Activated B cell treated with CpG ODN at 0.5 μM for 24 hours (primary cell): ENCODE measurements at regions not wholly inside any gene's neighbourhood (a gene's known extent, or its start where the extent isn't known, plus 50 kb on each side); places are given as distances from the start of the nearest gene placed in this dataset.

Experiments used
- ATAC-seq: fragments of 200-7000 bp; cut with Tn5 transposase; one replicate; pipeline ENCODE4 v1.10.0; 2021; ENCODE audit warnings: low read depth, mild to moderate bottlenecking, moderate library complexity
- CTCF ChIA-PET: fragments of 350-600 bp; sonication (Branson Sonifier 250); formaldehyde crosslinking; loops from one replicate; lab custom pipeline; 2021; ENCODE audit warnings: antibody characterized with exemption; lab: Charles Lee
- POLR2A ChIA-PET: fragments of 350-600 bp; sonication (Branson Sonifier 250); formaldehyde crosslinking; loops from one replicate; lab custom pipeline; 2021; ENCODE audit warnings: antibody characterized with exemption; lab: Charles Lee
- DNase-seq: peaks from one replicate; pipeline ENCODE4 v3.0.0; 2022
- H3K27ac Mint-ChIP-seq: one replicate; pipeline ENCODE4 v1.8.0; 2020; ENCODE audit warnings: mixed read lengths
- H3K27me3 Mint-ChIP-seq: one replicate; pipeline ENCODE4 v1.8.0; 2021; ENCODE audit warnings: mixed read lengths
- H3K36me3 Mint-ChIP-seq: one replicate; pipeline ENCODE4 v1.8.0; 2021; ENCODE audit warnings: low read depth, mixed read lengths
- H3K4me1 Mint-ChIP-seq: one replicate; pipeline ENCODE4 v1.8.0; 2021; ENCODE audit warnings: mixed read lengths
- H3K4me3 Mint-ChIP-seq: one replicate; pipeline ENCODE4 v1.8.0; 2020; ENCODE audit warnings: mild to moderate bottlenecking, mixed read lengths
- H3K9me3 Mint-ChIP-seq: one replicate; pipeline ENCODE4 v1.8.0; 2020; ENCODE audit warnings: mixed read lengths
- intact Hi-C: fragments of 100-400 bp; cut with micrococcal nuclease; formaldehyde crosslinking; loops from one replicate; pipeline ENCODE4 v1.15.1; 2024
- TF ChIP-seq, protein P1 (sequence below): fragments of 200-600 bp; IDR thresholded peaks from one replicate; pipeline ENCODE4 v1.8.0; 2022; ENCODE audit warnings: antibody characterized with exemption, mild to moderate bottlenecking

DNA sequence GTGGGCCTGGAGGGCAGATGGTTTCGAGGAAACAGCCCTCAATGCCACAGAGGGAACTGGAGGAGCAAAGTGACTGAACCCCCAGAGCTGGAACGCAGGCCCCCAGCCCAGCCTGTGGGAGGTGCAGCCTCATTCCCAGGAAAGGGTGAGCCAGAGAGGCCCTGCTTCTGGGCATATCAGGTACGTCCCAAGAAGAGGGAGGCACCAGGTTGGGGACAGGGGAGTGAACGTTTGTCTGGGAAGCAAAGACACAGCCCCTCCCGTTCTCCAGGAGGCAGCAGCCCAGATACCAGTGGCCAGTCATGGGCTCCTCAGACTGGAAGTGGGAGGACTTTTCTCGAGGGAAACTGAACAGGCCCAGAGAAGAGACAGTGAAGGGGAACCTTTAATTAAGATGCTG lies 74.3 kb upstream of the RET start:
- H3K36me3 Mint-ChIP-seq = no peaks in the 10 kb centered on the region
- intact Hi-C loops = no loop called here
- POLR2A ChIA-PET = no interaction called here
- TF ChIP-seq, protein P1, sequence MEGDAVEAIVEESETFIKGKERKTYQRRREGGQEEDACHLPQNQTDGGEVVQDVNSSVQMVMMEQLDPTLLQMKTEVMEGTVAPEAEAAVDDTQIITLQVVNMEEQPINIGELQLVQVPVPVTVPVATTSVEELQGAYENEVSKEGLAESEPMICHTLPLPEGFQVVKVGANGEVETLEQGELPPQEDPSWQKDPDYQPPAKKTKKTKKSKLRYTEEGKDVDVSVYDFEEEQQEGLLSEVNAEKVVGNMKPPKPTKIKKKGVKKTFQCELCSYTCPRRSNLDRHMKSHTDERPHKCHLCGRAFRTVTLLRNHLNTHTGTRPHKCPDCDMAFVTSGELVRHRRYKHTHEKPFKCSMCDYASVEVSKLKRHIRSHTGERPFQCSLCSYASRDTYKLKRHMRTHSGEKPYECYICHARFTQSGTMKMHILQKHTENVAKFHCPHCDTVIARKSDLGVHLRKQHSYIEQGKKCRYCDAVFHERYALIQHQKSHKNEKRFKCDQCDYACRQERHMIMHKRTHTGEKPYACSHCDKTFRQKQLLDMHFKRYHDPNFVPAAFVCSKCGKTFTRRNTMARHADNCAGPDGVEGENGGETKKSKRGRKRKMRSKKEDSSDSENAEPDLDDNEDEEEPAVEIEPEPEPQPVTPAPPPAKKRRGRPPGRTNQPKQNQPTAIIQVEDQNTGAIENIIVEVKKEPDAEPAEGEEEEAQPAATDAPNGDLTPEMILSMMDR = no peak
- CTCF ChIA-PET = no interaction called here
- H3K9me3 Mint-ChIP-seq = no peaks in the 10 kb centered on the region
- no peaks in the 10 kb centered on the region for H3K4me1 Mint-ChIP-seq
- ATAC-seq (no peak), DNase-seq (no peak)
- no peak overlapping the region for H3K27ac Mint-ChIP-seq
- H3K4me3 Mint-ChIP-seq = no peak overlapping the region
- H3K27me3 Mint-ChIP-seq = peaks cover 3% of the 10 kb centered on the region

DNA sequence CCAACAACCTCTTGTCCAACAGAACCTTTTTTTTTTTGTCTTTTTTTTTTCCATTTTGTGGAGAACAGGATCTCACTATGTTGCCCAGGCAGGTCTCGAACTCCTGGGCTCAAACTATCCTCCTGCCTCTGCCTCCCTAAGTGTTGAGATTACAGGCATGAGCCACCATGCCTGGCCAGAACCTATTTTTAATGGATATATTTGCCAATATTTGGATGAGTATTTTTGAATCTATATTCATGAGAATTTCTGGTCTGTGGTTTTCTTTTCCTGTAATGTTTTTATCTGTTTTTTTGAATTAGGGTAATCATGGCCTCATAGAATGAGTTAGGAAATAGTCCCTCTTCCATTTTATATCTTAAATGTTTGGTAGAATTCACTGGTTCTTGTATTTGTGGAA lies 70.4 kb upstream of the RET start:
- CTCF ChIA-PET = no interaction called here
- Mint-ChIP-seq H3K9me3 (peaks cover 3% of the 10 kb centered on the region), H3K36me3 (no peaks in the 10 kb centered on the region), H3K4me1 (no peaks in the 10 kb centered on the region), H3K27me3 (peaks cover 6% of the 10 kb centered on the region), H3K4me3 (no peak overlapping the region), H3K27ac (no peak overlapping the region)
- intact Hi-C loops = no loop called here
- DNase-seq (no peak), ATAC-seq (no peak)
- TF ChIP-seq, protein P1 = no peak
- POLR2A ChIA-PET = interaction anchor here (0.6 kb wide), 1 partner anchor 70 kb away, joined by 4 read pairs; the partner anchor contains the start of gene RET

- DNase-seq = no peak
- TF ChIP-seq, protein P1 = no peak
- intact Hi-C loops = no loop called here
- ChIA-PET POLR2A (no interaction called here), CTCF (no interaction called here)
- no peaks in the 10 kb centered on the region for H3K4me1 Mint-ChIP-seq
- no peak overlapping the region for H3K4me3 Mint-ChIP-seq
- ATAC-seq = no peak
- H3K9me3 Mint-ChIP-seq = peaks cover 6% of the 10 kb centered on the region
- H3K27ac Mint-ChIP-seq = no peak overlapping the region
- H3K27me3 Mint-ChIP-seq = peaks cover 3% of the 10 kb centered on the region
- no peaks in the 10 kb centered on the region for H3K36me3 Mint-ChIP-seq
Measured at GRCh38 chr10:43012578-43012977, 64.3 kb upstream of the RET start.

DNA sequence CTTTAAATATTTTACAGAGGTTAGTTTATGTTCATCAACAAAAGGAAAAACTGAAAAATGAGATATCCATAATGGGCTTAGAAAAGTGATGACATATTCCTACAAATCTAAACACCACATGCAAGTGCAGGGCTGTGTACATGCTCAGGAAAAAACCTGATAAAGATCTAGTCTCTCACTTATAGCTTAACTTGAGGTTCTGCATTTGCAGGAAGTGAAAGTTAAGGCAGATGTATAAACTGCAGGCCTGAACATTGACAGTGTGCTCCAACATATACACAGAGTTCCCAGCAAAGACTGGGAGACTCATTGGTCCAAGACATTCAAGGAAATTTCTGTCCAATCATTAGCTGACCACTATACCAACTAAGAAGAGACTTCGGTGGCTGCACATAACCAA lies 63.8 kb upstream of the RET start:
- TF ChIP-seq, protein P1 = no peak
- no peaks in the 10 kb centered on the region for H3K4me1 Mint-ChIP-seq
- H3K27ac Mint-ChIP-seq = no peak overlapping the region
- ChIA-PET POLR2A (no interaction called here), CTCF (no interaction called here)
- intact Hi-C loops = no loop called here
- no peak for DNase-seq
- H3K4me3 Mint-ChIP-seq = no peak overlapping the region
- H3K27me3 Mint-ChIP-seq = peaks cover 3% of the 10 kb centered on the region
- peaks cover 6% of the 10 kb centered on the region for H3K9me3 Mint-ChIP-seq
- ATAC-seq = no peak
- H3K36me3 Mint-ChIP-seq = no peaks in the 10 kb centered on the region

GRCh38 chr10:43024524-43024923 lies 52.3 kb upstream of the RET start:
- H3K4me1 Mint-ChIP-seq = no peaks in the 10 kb centered on the region
- POLR2A ChIA-PET = no interaction called here
- H3K36me3 Mint-ChIP-seq = no peaks in the 10 kb centered on the region
- DNase-seq (no peak), ATAC-seq (no peak)
- no peaks in the 10 kb centered on the region for H3K9me3 Mint-ChIP-seq
- no peak overlapping the region for H3K27ac Mint-ChIP-seq
- CTCF ChIA-PET = no interaction called here
- intact Hi-C loops = no loop called here
- H3K27me3 Mint-ChIP-seq = peaks cover 7% of the 10 kb centered on the region
- H3K4me3 Mint-ChIP-seq = no peak overlapping the region
- TF ChIP-seq, protein P1 = no peak
